ENCODE measurements at regions not wholly inside any gene's neighbourhood (a gene's known extent, or its start where the extent isn't known, plus 50 kb on each side); places are given as distances from the start of the nearest gene placed in this dataset.

- Mint-ChIP-seq H3K36me3 (ENCODE audit: unreplicated experiment) (no peaks in the 10 kb centered on the region), H3K4me1 (ENCODE audit: unreplicated experiment) (no peaks in the 10 kb centered on the region), H3K4me3 (ENCODE audit: unreplicated experiment) (no peak overlapping the region), H3K9me3 (ENCODE audit: unreplicated experiment) (peaks cover 26% of the 10 kb centered on the region), H3K27me3 (ENCODE audit: unreplicated experiment) (no peaks in the 10 kb centered on the region), H3K27ac (ENCODE audit: unreplicated experiment) (no peak overlapping the region)
- TF ChIP-seq, protein P1, sequence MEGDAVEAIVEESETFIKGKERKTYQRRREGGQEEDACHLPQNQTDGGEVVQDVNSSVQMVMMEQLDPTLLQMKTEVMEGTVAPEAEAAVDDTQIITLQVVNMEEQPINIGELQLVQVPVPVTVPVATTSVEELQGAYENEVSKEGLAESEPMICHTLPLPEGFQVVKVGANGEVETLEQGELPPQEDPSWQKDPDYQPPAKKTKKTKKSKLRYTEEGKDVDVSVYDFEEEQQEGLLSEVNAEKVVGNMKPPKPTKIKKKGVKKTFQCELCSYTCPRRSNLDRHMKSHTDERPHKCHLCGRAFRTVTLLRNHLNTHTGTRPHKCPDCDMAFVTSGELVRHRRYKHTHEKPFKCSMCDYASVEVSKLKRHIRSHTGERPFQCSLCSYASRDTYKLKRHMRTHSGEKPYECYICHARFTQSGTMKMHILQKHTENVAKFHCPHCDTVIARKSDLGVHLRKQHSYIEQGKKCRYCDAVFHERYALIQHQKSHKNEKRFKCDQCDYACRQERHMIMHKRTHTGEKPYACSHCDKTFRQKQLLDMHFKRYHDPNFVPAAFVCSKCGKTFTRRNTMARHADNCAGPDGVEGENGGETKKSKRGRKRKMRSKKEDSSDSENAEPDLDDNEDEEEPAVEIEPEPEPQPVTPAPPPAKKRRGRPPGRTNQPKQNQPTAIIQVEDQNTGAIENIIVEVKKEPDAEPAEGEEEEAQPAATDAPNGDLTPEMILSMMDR (IDR thresholded peaks at IDR 0.05), result no peak
- DNase-seq (ENCODE audit: extremely low spot score, unreplicated experiment), result no peak
Observed at GRCh38 chr3:84891851-84892250, 66.9 kb upstream of the CADM2 start.

GRCh38 chr3:84893211-84893610 is 65.6 kb upstream of the CADM2 start:
- no peak overlapping the region for H3K27ac Mint-ChIP-seq (ENCODE audit: unreplicated experiment)
- TF ChIP-seq, protein P1 (IDR thresholded peaks at IDR 0.05), result no peak
- DNase-seq (ENCODE audit: extremely low spot score, unreplicated experiment), result no peak
- H3K36me3 Mint-ChIP-seq (ENCODE audit: unreplicated experiment), result no peaks in the 10 kb centered on the region
- H3K9me3 Mint-ChIP-seq (ENCODE audit: unreplicated experiment), result peaks cover 29% of the 10 kb centered on the region
- H3K4me3 Mint-ChIP-seq (ENCODE audit: unreplicated experiment), result no peak overlapping the region
- no peaks in the 10 kb centered on the region for H3K4me1 Mint-ChIP-seq (ENCODE audit: unreplicated experiment)
- no peaks in the 10 kb centered on the region for H3K27me3 Mint-ChIP-seq (ENCODE audit: unreplicated experiment)

GRCh38 chr3:84904212-84904611 is 54.6 kb upstream of the CADM2 start:
- H3K36me3 Mint-ChIP-seq (ENCODE audit: unreplicated experiment), result no peaks in the 10 kb centered on the region
- DNase-seq (ENCODE audit: extremely low spot score, unreplicated experiment), result no peak
- peaks cover 34% of the 10 kb centered on the region for H3K9me3 Mint-ChIP-seq (ENCODE audit: unreplicated experiment)
- TF ChIP-seq, protein P1 (IDR thresholded peaks at IDR 0.05), result no peak
- H3K27me3 Mint-ChIP-seq (ENCODE audit: unreplicated experiment), result no peaks in the 10 kb centered on the region
- no peak overlapping the region for H3K27ac Mint-ChIP-seq (ENCODE audit: unreplicated experiment)
- H3K4me1 Mint-ChIP-seq (ENCODE audit: unreplicated experiment), result no peaks in the 10 kb centered on the region
- H3K4me3 Mint-ChIP-seq (ENCODE audit: unreplicated experiment), result no peak overlapping the region

GRCh38 chr3:84904816-84905555 is 53.8 kb upstream of the CADM2 start:
- Mint-ChIP-seq H3K4me1 (ENCODE audit: unreplicated experiment) (no peaks in the 10 kb centered on the region), H3K4me3 (ENCODE audit: unreplicated experiment) (no peak overlapping the region), H3K27ac (ENCODE audit: unreplicated experiment) (no peak overlapping the region), H3K36me3 (ENCODE audit: unreplicated experiment) (no peaks in the 10 kb centered on the region), H3K9me3 (ENCODE audit: unreplicated experiment) (peaks cover 31% of the 10 kb centered on the region), H3K27me3 (ENCODE audit: unreplicated experiment) (no peaks in the 10 kb centered on the region)
- DNase-seq (ENCODE audit: extremely low spot score, unreplicated experiment), result no peak
- TF ChIP-seq, protein P1 (IDR thresholded peaks at IDR 0.05), result no peak

DNA sequence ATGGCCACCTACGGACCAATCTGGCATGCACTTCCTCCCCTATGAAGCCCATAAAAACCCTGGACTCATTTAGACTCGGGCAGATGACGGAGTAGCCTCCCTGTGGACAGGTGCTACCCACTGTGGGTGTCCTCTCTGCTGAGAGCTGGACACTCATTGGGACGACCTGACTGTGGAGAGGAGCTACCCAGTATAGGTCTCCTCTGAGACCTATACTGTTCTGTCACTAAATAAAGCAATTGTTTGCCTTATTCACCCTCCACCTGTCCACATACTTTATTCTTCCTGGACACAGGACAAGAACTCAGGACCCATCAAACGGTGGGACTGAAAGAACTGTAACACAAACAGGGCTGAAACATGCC is 53.3 kb upstream of the CADM2 start:
- H3K9me3 Mint-ChIP-seq (ENCODE audit: unreplicated experiment), result peaks cover 26% of the 10 kb centered on the region
- H3K27ac Mint-ChIP-seq (ENCODE audit: unreplicated experiment), result no peak overlapping the region
- H3K4me3 Mint-ChIP-seq (ENCODE audit: unreplicated experiment), result no peak overlapping the region
- no peak for DNase-seq (ENCODE audit: extremely low spot score, unreplicated experiment)
- H3K36me3 Mint-ChIP-seq (ENCODE audit: unreplicated experiment), result no peaks in the 10 kb centered on the region
- H3K4me1 Mint-ChIP-seq (ENCODE audit: unreplicated experiment), result no peaks in the 10 kb centered on the region
- TF ChIP-seq, protein P1 (IDR thresholded peaks at IDR 0.05), result no peak
- no peaks in the 10 kb centered on the region for H3K27me3 Mint-ChIP-seq (ENCODE audit: unreplicated experiment)
